ENCODE measurements at regions not wholly inside any gene's neighbourhood (a gene's known extent, or its start where the extent isn't known, plus 50 kb on each side); places are given as distances from the start of the nearest gene placed in this dataset.

- Mint-ChIP-seq H3K27me3 (no peaks in the 10 kb centered on the region), H3K36me3 (no peaks in the 10 kb centered on the region), H3K9me3 (no peaks in the 10 kb centered on the region), H3K27ac (no peak overlapping the region), H3K4me1 (ENCODE audit: low read depth) (no peaks in the 10 kb centered on the region), H3K4me3 (no peak overlapping the region)
- ChIA-PET CTCF (no interaction called here), POLR2A (no interaction called here)
- intact Hi-C loops (cut with micrococcal nuclease), result no loop called here
- DNase-seq, result no peak
These were observed 539.7 kb downstream of the DIPK2A start for GRCh38 chr3:144511346-144511745.

- no peak for DNase-seq
- CTCF ChIA-PET, result interaction anchor here (0.7 kb wide), 1 partner anchor 167 kb away, joined by 3 read pairs; no protein-coding TSS in a partner anchor
- intact Hi-C loops (cut with micrococcal nuclease), result no loop called here
- Mint-ChIP-seq H3K9me3 (no peaks in the 10 kb centered on the region), H3K4me1 (ENCODE audit: low read depth) (no peaks in the 10 kb centered on the region), H3K27me3 (no peaks in the 10 kb centered on the region), H3K27ac (no peak overlapping the region), H3K36me3 (no peaks in the 10 kb centered on the region), H3K4me3 (no peak overlapping the region)
- POLR2A ChIA-PET, result no interaction called here
These were observed 544.4 kb downstream of the DIPK2A start for GRCh38 chr3:144516026-144516425.

- no peak for DNase-seq
- Mint-ChIP-seq H3K27ac (no peak overlapping the region), H3K36me3 (no peaks in the 10 kb centered on the region), H3K4me1 (ENCODE audit: low read depth) (no peaks in the 10 kb centered on the region), H3K27me3 (no peaks in the 10 kb centered on the region), H3K9me3 (no peaks in the 10 kb centered on the region), H3K4me3 (no peak overlapping the region)
- CTCF ChIA-PET, result no interaction called here
- intact Hi-C loops (cut with micrococcal nuclease), result no loop called here
- POLR2A ChIA-PET, result no interaction called here
These were observed 545.0 kb downstream of the DIPK2A start for GRCh38 chr3:144516589-144516988.

GRCh38 chr3:144521131-144521530, 549.5 kb downstream of the DIPK2A start:
- intact Hi-C loops (cut with micrococcal nuclease), result no loop called here
- DNase-seq, result no peak
- no peak overlapping the region for H3K4me3 Mint-ChIP-seq
- no peaks in the 10 kb centered on the region for H3K27me3 Mint-ChIP-seq
- H3K27ac Mint-ChIP-seq, result no peak overlapping the region
- POLR2A ChIA-PET, result no interaction called here
- no peaks in the 10 kb centered on the region for H3K9me3 Mint-ChIP-seq
- H3K4me1 Mint-ChIP-seq (ENCODE audit: low read depth), result no peaks in the 10 kb centered on the region
- no peaks in the 10 kb centered on the region for H3K36me3 Mint-ChIP-seq
- CTCF ChIA-PET, result no interaction called here

- Mint-ChIP-seq H3K27me3 (no peaks in the 10 kb centered on the region), H3K4me3 (no peak overlapping the region), H3K36me3 (no peaks in the 10 kb centered on the region), H3K4me1 (ENCODE audit: low read depth) (no peaks in the 10 kb centered on the region), H3K9me3 (no peaks in the 10 kb centered on the region), H3K27ac (no peak overlapping the region)
- CTCF ChIA-PET, result no interaction called here
- POLR2A ChIA-PET, result no interaction called here
- no peak for DNase-seq
- intact Hi-C loops (cut with micrococcal nuclease), result no loop called here
These were observed 550.8 kb downstream of the DIPK2A start for GRCh38 chr3:144522456-144522855.

GRCh38 chr3:144523396-144523795, 551.8 kb downstream of the DIPK2A start:
- H3K27ac Mint-ChIP-seq, result no peak overlapping the region
- no peak for DNase-seq
- no peaks in the 10 kb centered on the region for H3K36me3 Mint-ChIP-seq
- CTCF ChIA-PET, result no interaction called here
- no peaks in the 10 kb centered on the region for H3K27me3 Mint-ChIP-seq
- no peaks in the 10 kb centered on the region for H3K9me3 Mint-ChIP-seq
- H3K4me1 Mint-ChIP-seq (ENCODE audit: low read depth), result no peaks in the 10 kb centered on the region
- POLR2A ChIA-PET, result no interaction called here
- intact Hi-C loops (cut with micrococcal nuclease), result no loop called here
- no peak overlapping the region for H3K4me3 Mint-ChIP-seq

GRCh38 chr3:144524531-144524930, 552.9 kb downstream of the DIPK2A start:
- ChIA-PET CTCF (no interaction called here), POLR2A (no interaction called here)
- no peak overlapping the region for H3K27ac Mint-ChIP-seq
- no peaks in the 10 kb centered on the region for H3K4me1 Mint-ChIP-seq (ENCODE audit: low read depth)
- H3K27me3 Mint-ChIP-seq, result no peaks in the 10 kb centered on the region
- H3K36me3 Mint-ChIP-seq, result no peaks in the 10 kb centered on the region
- no peak for DNase-seq
- intact Hi-C loops (cut with micrococcal nuclease), result no loop called here
- no peaks in the 10 kb centered on the region for H3K9me3 Mint-ChIP-seq
- no peak overlapping the region for H3K4me3 Mint-ChIP-seq

- Mint-ChIP-seq H3K4me3 (no peak overlapping the region), H3K27me3 (no peaks in the 10 kb centered on the region), H3K36me3 (no peaks in the 10 kb centered on the region), H3K9me3 (no peaks in the 10 kb centered on the region), H3K27ac (no peak overlapping the region), H3K4me1 (ENCODE audit: low read depth) (no peaks in the 10 kb centered on the region)
- intact Hi-C loops (cut with micrococcal nuclease), result no loop called here
- ChIA-PET POLR2A (no interaction called here), CTCF (no interaction called here)
- DNase-seq, result no peak
These were observed 557.9 kb downstream of the DIPK2A start for GRCh38 chr3:144529566-144529965.

GRCh38 chr3:144544871-144545270, 573.2 kb downstream of the DIPK2A start:
- Mint-ChIP-seq H3K27ac (no peak overlapping the region), H3K27me3 (no peaks in the 10 kb centered on the region), H3K4me1 (ENCODE audit: low read depth) (no peaks in the 10 kb centered on the region), H3K36me3 (no peaks in the 10 kb centered on the region), H3K9me3 (no peaks in the 10 kb centered on the region), H3K4me3 (no peak overlapping the region)
- CTCF ChIA-PET, result no interaction called here
- DNase-seq, result no peak
- POLR2A ChIA-PET, result no interaction called here
- intact Hi-C loops (cut with micrococcal nuclease), result no loop called here

GRCh38 chr3:144546539-144546938, 574.9 kb downstream of the DIPK2A start:
- intact Hi-C loops (cut with micrococcal nuclease), result no loop called here
- Mint-ChIP-seq H3K4me1 (ENCODE audit: low read depth) (no peaks in the 10 kb centered on the region), H3K36me3 (no peaks in the 10 kb centered on the region), H3K27me3 (no peaks in the 10 kb centered on the region), H3K9me3 (no peaks in the 10 kb centered on the region), H3K27ac (no peak overlapping the region), H3K4me3 (no peak overlapping the region)
- ChIA-PET POLR2A (no interaction called here), CTCF (no interaction called here)
- DNase-seq, result no peak

GRCh38 chr3:144548346-144548745, 576.7 kb downstream of the DIPK2A start:
- no peak for DNase-seq
- Mint-ChIP-seq H3K9me3 (no peaks in the 10 kb centered on the region), H3K27me3 (no peaks in the 10 kb centered on the region), H3K27ac (no peak overlapping the region), H3K4me1 (ENCODE audit: low read depth) (no peaks in the 10 kb centered on the region), H3K4me3 (no peak overlapping the region), H3K36me3 (no peaks in the 10 kb centered on the region)
- intact Hi-C loops (cut with micrococcal nuclease), result no loop called here
- POLR2A ChIA-PET, result no interaction called here
- CTCF ChIA-PET, result no interaction called here

GRCh38 chr3:144549166-144549565, 577.5 kb downstream of the DIPK2A start:
- POLR2A ChIA-PET, result no interaction called here
- H3K27me3 Mint-ChIP-seq, result no peaks in the 10 kb centered on the region
- DNase-seq, result no peak
- intact Hi-C loops (cut with micrococcal nuclease), result no loop called here
- no peaks in the 10 kb centered on the region for H3K36me3 Mint-ChIP-seq
- CTCF ChIA-PET, result no interaction called here
- no peaks in the 10 kb centered on the region for H3K4me1 Mint-ChIP-seq (ENCODE audit: low read depth)
- H3K4me3 Mint-ChIP-seq, result no peak overlapping the region
- no peaks in the 10 kb centered on the region for H3K9me3 Mint-ChIP-seq
- no peak overlapping the region for H3K27ac Mint-ChIP-seq

GRCh38 chr3:144552346-144553057, 580.9 kb downstream of the DIPK2A start:
- POLR2A ChIA-PET, result no interaction called here
- CTCF ChIA-PET, result no interaction called here
- no peaks in the 10 kb centered on the region for H3K27me3 Mint-ChIP-seq
- H3K27ac Mint-ChIP-seq, result no peak overlapping the region
- H3K9me3 Mint-ChIP-seq, result no peaks in the 10 kb centered on the region
- H3K4me1 Mint-ChIP-seq (ENCODE audit: low read depth), result no peaks in the 10 kb centered on the region
- intact Hi-C loops (cut with micrococcal nuclease), result no loop called here
- H3K36me3 Mint-ChIP-seq, result no peaks in the 10 kb centered on the region
- no peak for DNase-seq
- H3K4me3 Mint-ChIP-seq, result no peak overlapping the region

- H3K4me3 Mint-ChIP-seq, result no peak overlapping the region
- H3K9me3 Mint-ChIP-seq, result no peaks in the 10 kb centered on the region
- intact Hi-C loops (cut with micrococcal nuclease), result no loop called here
- DNase-seq, result no peak
- H3K27ac Mint-ChIP-seq, result no peak overlapping the region
- ChIA-PET POLR2A (no interaction called here), CTCF (no interaction called here)
- H3K27me3 Mint-ChIP-seq, result no peaks in the 10 kb centered on the region
- H3K36me3 Mint-ChIP-seq, result no peaks in the 10 kb centered on the region
- H3K4me1 Mint-ChIP-seq (ENCODE audit: low read depth), result no peaks in the 10 kb centered on the region
These were observed 581.7 kb downstream of the DIPK2A start for GRCh38 chr3:144553301-144553700.

Measured in activated CD4-positive, alpha-beta memory T cell treated with anti-CD3 and anti-CD28 coated beads for 36 hours (primary cell).